Vagina (tissue), 2 donors: ENCODE measurements at regions not wholly inside any gene's neighbourhood (a gene's known extent, or its start where the extent isn't known, plus 50 kb on each side); places are given as distances from the start of the nearest gene placed in this dataset.
A peak's percentile ranks its signal among the peaks of the same experiment; 100 is the strongest.

Experiments used
- DNase-seq, 2 donors: peaks; one replicate each; pipeline ENCODE4 v3.0.0-alpha.2; 2017; ENCODE audit errors: extremely low spot score in 2 of 2
- H3K27ac ChIP-seq: fragments of 200-600 bp; sonication (generic); one replicate; pipeline ENCODE4 v1.5.1; 2019
- H3K27me3 ChIP-seq: fragments of 200-600 bp; sonication (generic); one replicate; pipeline ENCODE4 v1.5.1; 2019
- H3K36me3 ChIP-seq, 2 donors: fragments of 200-600 bp; sonication (generic); one replicate each; pipeline ENCODE4 v1.5.1; 2017 to 2019
- H3K4me1 ChIP-seq: fragments of 200-600 bp; sonication (generic); one replicate; pipeline ENCODE4 v1.5.1; 2019
- H3K4me3 ChIP-seq, 2 donors: fragments of 200-600 bp; sonication (generic); 1 replicate in 1 of 2; 2 replicates in 1 of 2; pipeline ENCODE4 v1.5.1; 2016 to 2019
- H3K9me3 ChIP-seq: fragments of 200-600 bp; sonication (generic); one replicate; pipeline ENCODE4 v1.5.1; 2019
- POLR2A ChIP-seq, 2 donors: fragments of 450-650 bp; IDR thresholded peaks; one replicate each; pipeline ENCODE4 v1.6.1; 2017; ENCODE audit warnings: antibody characterized with exemption in 2 of 2, mild to moderate bottlenecking in 2 of 2, moderate library complexity in 2 of 2
- POLR2AphosphoS5 ChIP-seq, 2 donors: sonication (generic); formaldehyde crosslinking; IDR thresholded peaks; one replicate each; pipeline ENCODE4 v1.9.0; 2017; ENCODE audit warnings: antibody characterized with exemption in 2 of 2, mild to moderate bottlenecking in 2 of 2, low read depth in 1 of 2; ENCODE audit not compliant: insufficient read depth in 1 of 2
- intact Hi-C: fragments of 100-400 bp; cut with DNase I; formaldehyde crosslinking; loops from one replicate; pipeline ENCODE4 v1.15.1; 2023
- TF ChIP-seq, protein P1 (sequence below), 3 experiments: fragments of 450-650 bp in 2 of 3; fragments of 200-600 bp in 1 of 3; sonication (generic) in 1 of 3; IDR thresholded peaks; one replicate each; pipeline ENCODE4 v1.5.1; 2017 to 2019; ENCODE audit warnings: antibody characterized with exemption in 3 of 3, mild to moderate bottlenecking in 2 of 3, moderate library complexity in 2 of 3

DNA sequence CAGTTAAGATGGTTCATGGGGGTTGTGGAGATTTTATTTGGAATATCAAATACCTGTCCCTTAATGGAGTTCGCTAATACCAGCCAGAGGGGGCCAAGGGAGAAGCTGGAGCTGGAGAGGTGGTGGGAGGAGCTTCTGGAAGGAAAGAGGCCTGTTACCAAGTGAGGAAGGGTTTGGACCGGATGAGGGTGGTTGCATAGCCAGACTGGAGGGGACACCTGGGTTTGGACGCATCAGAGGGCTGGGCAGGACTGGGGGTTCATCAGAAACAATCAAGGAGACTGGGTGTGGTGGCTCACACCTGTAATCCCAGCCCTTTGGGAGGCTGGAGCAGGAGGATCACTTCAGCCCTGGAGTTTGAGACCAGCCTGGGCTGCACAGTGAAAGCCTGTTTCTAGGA lies 111.8 kb upstream of the IER5L start:
- intact Hi-C loops = no loop called here
- H3K27me3 ChIP-seq = no peaks in the 10 kb centered on the region
- DNase-seq = no peak

DNA sequence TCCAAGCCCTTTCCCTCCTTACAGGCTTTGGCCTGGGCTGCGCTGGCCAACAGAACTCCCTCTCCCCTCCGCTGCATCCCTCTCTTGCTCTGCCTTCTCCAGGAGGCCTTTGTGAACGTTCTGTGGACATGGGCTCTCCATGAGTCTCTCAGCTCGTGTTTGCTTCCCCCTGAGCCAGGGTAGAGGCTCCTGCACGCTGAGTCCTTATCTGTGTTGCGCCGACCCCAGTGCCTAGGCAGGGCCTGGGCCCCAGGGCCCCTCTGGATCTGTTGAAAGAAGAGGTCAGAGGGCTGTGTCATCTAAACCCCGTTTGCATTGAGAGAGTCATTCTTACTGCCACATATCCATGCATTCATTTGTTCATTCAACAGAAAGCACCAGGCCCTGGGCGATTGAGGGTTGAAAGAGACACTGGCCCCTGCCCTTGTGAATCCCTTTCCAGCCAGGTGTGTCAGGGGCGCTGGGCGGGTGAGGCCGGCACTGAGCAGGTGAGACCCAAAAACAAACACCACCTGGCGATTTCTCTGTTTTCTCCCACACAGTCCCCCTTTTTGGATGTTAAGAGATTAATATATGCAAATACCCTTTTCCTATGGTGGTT lies 111.2 kb upstream of the IER5L start:
- TF ChIP-seq POLR2AphosphoS5 (IDR thresholded peaks at IDR 0.05; ENCODE audit: insufficient read depth in 1 of 2, low read depth in 1 of 2) = no peak
- TF ChIP-seq POLR2A (IDR thresholded peaks at IDR 0.05) = no peak
- TF ChIP-seq, protein P1, sequence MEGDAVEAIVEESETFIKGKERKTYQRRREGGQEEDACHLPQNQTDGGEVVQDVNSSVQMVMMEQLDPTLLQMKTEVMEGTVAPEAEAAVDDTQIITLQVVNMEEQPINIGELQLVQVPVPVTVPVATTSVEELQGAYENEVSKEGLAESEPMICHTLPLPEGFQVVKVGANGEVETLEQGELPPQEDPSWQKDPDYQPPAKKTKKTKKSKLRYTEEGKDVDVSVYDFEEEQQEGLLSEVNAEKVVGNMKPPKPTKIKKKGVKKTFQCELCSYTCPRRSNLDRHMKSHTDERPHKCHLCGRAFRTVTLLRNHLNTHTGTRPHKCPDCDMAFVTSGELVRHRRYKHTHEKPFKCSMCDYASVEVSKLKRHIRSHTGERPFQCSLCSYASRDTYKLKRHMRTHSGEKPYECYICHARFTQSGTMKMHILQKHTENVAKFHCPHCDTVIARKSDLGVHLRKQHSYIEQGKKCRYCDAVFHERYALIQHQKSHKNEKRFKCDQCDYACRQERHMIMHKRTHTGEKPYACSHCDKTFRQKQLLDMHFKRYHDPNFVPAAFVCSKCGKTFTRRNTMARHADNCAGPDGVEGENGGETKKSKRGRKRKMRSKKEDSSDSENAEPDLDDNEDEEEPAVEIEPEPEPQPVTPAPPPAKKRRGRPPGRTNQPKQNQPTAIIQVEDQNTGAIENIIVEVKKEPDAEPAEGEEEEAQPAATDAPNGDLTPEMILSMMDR (IDR thresholded peaks at IDR 0.05) = no peak
- no peaks in the 10 kb centered on the region for H3K27me3 ChIP-seq
- no peak overlapping the region for H3K4me3 ChIP-seq
- H3K27ac ChIP-seq = no peak overlapping the region
- no peak for DNase-seq
- H3K9me3 ChIP-seq = no peaks in the 10 kb centered on the region
- no peaks in the 10 kb centered on the region for H3K36me3 ChIP-seq
- H3K4me1 ChIP-seq = no peaks in the 10 kb centered on the region
- intact Hi-C loops = no loop called here

More for the DNA sequence above, 111.8 kb upstream of the IER5L start:
- Histone ChIP-seq H3K36me3 (no peaks in the 10 kb centered on the region), H3K4me1 (no peaks in the 10 kb centered on the region), H3K4me3 (no peak overlapping the region), H3K27ac (no peak overlapping the region), H3K9me3 (no peaks in the 10 kb centered on the region)
- TF ChIP-seq, protein P1 (IDR thresholded peaks at IDR 0.05) = no peak

DNA sequence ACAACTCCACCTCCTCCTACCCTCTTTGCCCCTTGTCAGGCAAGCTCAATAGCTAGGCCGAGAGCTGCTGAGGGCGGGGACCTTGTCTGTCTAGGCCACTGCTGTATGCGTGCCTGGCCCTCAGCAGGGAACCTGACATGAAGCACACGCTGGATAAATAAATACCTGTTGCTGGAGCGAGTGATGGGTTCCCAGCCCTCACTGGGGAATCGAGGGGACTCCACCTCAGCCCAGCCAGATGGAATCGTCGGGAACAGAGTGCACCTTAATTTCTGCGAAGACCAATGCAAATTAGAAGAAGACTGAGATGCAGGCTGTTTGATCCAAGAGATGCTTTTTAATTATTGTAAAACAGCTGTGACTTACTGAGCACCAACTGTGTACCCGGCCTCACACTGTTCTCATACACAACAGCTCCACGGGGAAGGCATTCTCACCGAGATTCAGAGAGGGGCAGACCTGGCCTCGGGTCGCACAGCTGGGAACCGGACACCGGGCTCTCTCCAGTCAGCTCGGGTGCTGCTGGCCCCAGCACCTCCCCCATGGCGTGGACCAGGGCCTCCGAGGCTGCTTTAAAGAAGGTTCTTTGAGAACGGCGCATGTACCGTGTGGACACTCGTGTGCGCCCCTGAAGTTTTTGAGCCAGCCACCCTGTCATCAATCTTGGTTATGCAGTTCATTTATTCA lies 109.7 kb upstream of the IER5L start:
- Histone ChIP-seq H3K4me3 (no peak overlapping the region), H3K4me1 (no peaks in the 10 kb centered on the region), H3K27ac (no peak overlapping the region), H3K27me3 (no peaks in the 10 kb centered on the region), H3K9me3 (no peaks in the 10 kb centered on the region), H3K36me3 (no peaks in the 10 kb centered on the region)
- TF ChIP-seq POLR2AphosphoS5 (IDR thresholded peaks at IDR 0.05; ENCODE audit: insufficient read depth in 1 of 2, low read depth in 1 of 2) = no peak
- intact Hi-C loops = no loop called here
- peak in 1 of 2 donors; percentile 69 for DNase-seq

DNA sequence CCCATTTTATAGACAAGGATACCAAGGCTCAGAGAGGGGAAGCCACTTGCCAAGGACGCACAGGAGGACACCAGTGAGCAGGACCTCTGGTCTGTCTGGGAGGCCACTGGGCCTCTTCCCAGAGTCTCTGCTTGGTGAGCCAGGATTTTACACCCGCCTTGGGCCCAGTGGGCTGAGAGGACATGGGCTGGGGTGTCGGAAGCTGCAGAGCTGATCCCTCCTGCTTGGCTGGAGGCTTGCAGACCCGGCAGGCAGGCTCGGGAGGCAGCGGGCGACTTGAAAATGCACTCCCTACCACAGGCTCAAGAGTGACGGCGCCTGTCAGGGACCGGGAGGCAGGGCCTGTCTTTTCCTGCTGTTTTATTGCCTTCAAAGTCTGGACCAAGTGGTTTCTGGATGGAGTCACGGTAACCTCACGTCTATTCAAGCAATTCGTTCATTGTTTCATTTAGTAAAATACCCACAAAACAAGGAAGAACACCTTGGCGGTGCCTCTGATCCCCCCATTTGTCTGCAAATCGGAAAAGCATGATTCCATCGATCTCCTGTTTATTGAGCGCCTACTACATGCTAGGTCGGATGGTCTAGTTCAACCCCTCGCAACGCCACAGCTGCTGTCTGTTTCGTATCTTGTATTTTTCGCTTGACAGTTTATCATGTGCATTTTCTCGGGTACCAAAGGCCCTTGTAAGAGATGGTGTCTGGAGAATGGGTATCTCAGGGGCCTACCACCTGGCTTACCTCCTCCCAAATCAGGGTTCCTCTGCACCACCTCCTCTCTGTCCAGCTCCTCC lies 108.1 kb upstream of the IER5L start:
- Histone ChIP-seq H3K4me3 (no peak overlapping the region), H3K4me1 (no peaks in the 10 kb centered on the region), H3K9me3 (no peaks in the 10 kb centered on the region), H3K36me3 (no peaks in the 10 kb centered on the region), H3K27ac (no peak overlapping the region), H3K27me3 (no peaks in the 10 kb centered on the region)
- peak in 1 of 2 donors; percentile 75 for DNase-seq
- intact Hi-C loops = no loop called here
- TF ChIP-seq, protein P1 (IDR thresholded peaks at IDR 0.05) = no peak

DNA sequence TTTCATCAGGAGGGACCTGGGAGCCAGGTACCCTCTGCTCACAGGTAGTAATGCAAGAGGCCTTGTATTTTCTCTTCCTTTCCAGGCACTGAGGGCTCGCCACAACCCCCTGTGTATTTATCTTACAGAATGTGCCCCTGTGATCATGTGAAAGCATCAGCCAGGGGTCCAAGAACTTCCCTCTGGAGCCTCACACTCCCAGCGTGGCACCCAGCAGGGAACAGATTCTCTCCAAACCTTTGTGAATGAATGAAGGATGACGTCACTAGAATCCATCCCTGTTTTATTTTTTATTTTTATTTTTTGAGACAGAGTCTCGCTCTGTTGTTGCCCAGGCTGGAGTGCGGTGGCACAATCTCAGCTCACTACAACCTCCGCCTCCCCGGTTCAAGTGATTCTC lies 107.3 kb upstream of the IER5L start:
- Histone ChIP-seq H3K27me3 (no peaks in the 10 kb centered on the region), H3K27ac (no peak overlapping the region), H3K4me1 (no peaks in the 10 kb centered on the region), H3K36me3 (no peaks in the 10 kb centered on the region), H3K9me3 (no peaks in the 10 kb centered on the region), H3K4me3 (no peak overlapping the region)
- intact Hi-C loops = no loop called here
- TF ChIP-seq, protein P1 (IDR thresholded peaks at IDR 0.05) = no peak
- TF ChIP-seq POLR2AphosphoS5 (IDR thresholded peaks at IDR 0.05; ENCODE audit: insufficient read depth in 1 of 2, low read depth in 1 of 2) = no peak
- no peak for TF ChIP-seq POLR2A (IDR thresholded peaks at IDR 0.05)
- no peak for DNase-seq
